Stimulated activated CD8-positive, alpha-beta memory T cell treated with anti-CD3 and anti-CD28 coated beads, Interleukin-15, amount 100 ng/mL, for 4 hours (primary cell): ENCODE measurements at regions not wholly inside any gene's neighbourhood (a gene's known extent, or its start where the extent isn't known, plus 50 kb on each side); places are given as distances from the start of the nearest gene placed in this dataset.
"Not testable (repeated sequence)": the region's sequence is repeated elsewhere in the genome, so short reads cannot be mapped to it uniquely, and the experiment has no call there.

Source experiments
- DNase-seq, 2 donors: peaks; one replicate each; pipeline ENCODE4 v3.0.0-alpha.2; 2020; ENCODE audit warnings: low read depth in 2 of 2

DNA sequence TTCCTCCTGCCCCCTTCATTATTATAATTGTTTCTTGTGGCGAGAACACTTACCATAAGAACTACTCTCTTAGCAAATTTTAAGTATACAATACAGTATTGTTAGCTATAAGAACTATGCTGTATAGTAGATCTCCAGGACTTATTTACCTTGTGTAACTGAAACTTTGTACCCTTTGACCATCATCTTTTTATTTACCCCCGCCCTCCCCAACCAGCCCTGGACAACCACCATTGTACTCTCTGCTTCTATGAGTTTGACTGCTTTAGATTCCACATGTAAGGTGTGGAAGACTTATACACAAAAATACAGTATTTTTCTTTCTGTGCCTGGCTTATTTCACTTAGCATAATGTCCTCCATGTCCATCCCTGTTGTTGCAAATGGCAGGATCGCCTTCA lies 161.1 kb downstream of the PHF8 start:
- no peak for DNase-seq

DNA sequence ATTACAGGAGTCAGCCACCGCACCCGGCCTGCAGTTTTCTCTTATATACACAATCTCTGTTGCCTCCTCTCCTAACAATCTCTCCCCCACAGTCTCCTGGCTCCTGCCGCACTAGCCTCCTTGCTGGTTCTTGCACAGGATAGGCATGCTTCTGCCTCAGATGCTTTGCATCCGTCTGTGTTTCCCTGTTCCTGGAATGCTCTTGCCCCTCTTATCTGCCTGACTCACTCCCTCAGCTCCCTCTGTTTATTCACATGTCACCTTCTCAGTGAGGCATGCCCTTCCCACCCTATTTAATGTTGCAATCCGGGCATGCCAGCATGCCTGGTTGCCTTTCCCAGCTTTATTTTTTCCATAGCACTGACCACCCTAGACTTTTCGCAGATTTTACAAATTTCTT lies 161.9 kb downstream of the PHF8 start:
- no peak for DNase-seq

DNA sequence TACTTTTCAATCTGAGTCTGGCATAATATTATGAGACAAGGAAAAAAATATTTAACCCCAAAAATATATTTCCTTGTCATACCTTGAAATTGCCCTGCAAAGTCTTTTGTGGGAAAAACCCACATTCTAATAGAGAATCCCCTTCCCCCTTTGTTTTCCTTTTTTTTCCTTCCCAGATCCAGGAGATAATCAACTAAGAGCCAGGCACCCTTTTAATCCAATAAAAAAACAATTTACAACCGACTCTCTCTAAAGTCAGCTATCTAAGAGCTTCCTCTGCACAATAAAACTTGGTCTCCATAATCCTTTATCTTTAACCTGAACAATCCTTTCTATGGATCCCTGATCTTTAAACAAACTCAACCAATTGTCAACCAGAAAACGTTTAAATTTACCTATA lies 163.5 kb downstream of the PHF8 start:
- not testable (repeated sequence) for DNase-seq

GRCh38 chrX:53859890-53860289 lies 173.4 kb upstream of the HUWE1 start:
- no peak for DNase-seq

DNA sequence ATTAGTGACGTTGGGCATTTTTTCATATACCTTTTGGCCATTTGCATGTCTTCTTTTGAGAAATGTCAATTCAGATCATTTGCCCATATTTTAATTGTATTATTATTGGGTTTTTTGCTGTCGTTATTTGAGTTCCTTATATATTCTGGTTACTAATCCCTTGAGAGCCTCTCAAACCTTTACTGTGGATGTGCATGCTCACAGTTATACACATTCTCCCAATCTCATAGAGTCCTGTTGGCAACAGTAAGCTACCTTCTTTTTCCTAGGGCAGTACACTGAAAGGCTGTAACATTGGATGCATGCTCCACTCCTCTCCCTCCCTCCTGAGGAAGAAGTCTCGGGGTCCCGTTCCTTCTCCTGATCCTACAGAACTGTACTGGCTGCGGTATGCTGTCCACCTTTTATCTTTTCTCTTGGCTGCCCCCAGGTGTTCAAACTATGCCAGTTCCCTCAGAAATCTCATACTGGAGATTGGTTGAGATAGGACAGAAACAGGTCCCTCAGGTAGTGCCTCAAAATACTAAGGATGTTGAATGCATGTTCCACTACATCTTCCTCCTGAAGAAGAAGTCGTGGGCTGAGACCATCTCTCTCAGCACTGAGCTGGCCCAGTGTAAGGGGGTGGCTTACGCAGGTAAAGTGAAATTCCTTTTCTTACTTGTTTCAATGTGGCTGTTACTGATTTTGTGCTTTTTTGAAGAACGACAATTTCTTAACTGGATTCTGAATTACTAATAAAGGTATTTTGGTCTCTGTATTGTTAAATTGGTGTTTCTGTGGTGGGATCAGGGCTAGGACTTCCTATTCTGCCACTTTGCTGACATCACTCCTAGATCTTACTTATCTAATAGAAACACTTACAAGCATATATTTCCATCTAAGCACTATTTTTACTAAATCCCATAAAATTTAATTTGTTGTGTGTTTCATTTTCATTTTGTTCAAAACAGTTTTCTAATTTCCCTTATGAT lies 145.4 kb upstream of the HUWE1 start:
- DNase-seq, result peak in 1 of 2 donors; percentile 19

- no peak for DNase-seq
Observed at GRCh38 chrX:53824686-53825085, 138.2 kb upstream of the HUWE1 start.

- DNase-seq, result not testable (repeated sequence)
Observed at GRCh38 chrX:53818115-53818514, 131.6 kb upstream of the HUWE1 start.

DNA sequence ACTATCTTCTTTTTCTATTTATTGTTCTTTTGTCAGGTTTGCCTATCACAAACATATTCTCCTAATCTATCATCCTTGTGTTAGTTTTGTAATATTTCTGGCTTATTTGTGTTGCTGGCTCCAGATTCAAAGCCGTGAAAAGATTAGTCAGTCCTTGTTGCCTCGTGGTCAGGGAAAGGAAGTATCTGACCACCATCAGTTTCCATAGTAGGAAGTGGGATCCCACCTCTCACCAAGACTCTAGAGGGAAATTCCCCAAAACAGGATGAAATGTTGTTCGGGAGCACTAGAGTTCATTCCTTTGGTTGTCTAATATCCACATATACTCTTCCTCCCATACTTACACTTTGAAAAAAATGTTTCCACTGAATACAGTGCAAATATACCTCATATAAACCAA lies 131.0 kb upstream of the HUWE1 start:
- no peak for DNase-seq

DNA sequence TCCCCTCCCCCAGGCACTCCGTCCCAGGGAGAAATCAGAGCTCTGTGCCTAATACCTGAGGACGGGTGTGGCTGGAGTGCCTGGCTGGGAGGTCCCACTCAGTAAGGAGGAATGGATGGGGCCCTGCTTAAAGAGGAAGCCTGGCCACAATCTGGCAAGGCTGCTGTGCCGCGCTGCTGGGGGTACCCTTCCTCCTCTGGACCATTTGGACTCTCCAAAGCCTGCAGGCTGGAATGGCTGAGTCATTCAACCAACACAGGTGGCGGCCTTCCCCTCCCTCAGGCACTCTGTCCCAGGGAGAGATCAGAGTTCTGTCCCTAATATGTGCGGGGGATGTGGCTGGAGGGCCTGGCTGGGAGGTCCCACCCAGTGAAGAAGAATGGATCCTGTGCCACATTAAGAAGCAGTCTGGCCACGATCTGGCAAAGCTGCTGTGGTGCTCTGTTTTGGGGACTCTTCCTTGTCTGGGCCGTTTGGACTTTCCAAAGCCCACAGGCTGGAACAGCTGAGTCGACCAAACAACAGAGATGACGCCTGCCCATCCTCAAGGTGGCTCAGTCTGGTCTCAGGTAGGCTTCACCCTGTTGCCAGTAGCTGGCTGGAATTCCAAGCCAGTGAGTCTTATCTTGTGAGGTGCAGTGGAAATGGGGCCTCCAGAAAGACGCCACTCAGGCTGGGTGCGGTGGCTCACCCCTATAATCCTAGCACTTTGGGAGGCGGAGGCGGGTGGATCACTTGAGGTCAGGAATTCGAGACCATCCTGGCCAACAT lies 127.3 kb upstream of the HUWE1 start:
- DNase-seq, result no peak

- DNase-seq, result no peak
Observed at GRCh38 chrX:53798281-53798680, 111.8 kb upstream of the HUWE1 start.

DNA sequence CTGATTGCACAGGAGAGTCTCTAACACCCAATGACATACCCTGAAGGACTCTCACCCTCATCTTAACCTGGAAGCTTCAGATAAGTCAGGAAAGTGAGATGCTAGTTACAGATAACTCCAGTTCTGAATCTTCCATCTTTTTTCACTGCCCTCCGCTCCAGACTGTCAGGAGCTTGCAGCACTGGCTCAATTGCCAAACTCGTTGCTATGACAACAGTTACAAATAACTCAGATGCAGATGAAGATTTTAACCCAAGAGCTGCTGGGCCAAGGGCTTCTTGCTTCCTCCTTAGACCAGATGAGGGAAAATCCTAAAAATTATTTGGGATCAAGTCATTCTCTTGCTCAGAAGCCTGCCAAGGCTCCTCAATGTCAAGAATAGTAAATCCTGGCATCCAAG lies 109.1 kb upstream of the HUWE1 start:
- no peak for DNase-seq

DNA sequence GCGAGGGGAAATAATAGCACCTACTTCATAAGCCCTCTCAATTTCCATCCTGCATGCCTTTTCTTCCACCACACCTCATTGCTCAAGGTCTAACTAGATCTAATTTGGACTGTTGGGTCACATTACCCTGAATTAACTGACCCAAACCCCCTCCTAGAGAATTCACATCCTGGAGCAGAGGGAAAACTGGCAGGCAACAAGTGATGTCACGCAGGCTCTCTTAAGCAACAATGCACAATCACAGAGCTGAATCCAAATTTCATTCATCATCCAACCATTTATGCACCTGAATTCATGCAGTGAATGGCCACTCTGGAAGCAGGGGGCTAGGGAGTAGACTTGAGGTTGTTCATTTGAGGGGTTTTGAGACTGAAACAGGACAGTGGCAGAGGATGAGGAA lies 107.7 kb upstream of the HUWE1 start:
- no peak for DNase-seq

- no peak for DNase-seq
Observed at GRCh38 chrX:53768865-53769264, 82.3 kb upstream of the HUWE1 start.

DNA sequence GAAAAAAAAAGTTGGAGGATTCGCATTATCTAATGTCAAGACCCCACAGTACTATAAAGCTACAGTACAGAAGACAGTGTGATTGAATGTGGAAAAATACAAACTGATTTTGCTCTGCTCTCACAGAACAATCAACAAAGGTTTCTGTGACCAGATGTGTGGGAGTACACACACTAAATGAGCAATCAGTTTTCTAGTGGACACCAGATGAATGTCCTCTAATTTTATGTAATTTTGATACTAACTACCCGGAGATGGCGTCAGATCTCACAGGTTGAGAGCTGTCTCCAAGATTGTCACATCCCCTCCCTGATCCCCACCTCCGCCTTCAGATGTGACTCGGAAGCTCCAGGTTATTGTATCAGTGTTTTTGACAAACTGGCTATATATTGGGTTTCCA lies 81.9 kb upstream of the HUWE1 start:
- DNase-seq, result no peak

DNA sequence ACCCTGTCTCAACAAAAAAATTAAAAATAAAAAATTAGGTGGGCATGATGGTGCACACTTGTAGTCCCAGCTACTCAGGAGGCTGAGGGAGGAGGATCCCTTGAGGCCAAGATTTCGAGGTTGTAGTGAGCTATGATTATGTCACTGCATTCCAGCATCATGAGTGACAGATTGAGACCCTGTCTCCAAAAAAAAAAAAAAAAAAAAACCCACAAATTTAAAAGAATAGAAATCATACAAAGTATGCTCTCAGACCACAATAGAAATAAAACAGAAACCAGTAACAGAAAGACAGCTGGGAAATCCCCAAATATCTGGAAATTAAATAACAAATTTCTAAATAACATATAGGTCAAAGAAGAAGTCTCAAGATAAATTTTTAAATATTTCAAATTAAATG lies 81.0 kb upstream of the HUWE1 start:
- DNase-seq, result no peak

GRCh38 chrX:53757181-53757580 lies 70.7 kb upstream of the HUWE1 start:
- DNase-seq, result not testable (repeated sequence)

DNA sequence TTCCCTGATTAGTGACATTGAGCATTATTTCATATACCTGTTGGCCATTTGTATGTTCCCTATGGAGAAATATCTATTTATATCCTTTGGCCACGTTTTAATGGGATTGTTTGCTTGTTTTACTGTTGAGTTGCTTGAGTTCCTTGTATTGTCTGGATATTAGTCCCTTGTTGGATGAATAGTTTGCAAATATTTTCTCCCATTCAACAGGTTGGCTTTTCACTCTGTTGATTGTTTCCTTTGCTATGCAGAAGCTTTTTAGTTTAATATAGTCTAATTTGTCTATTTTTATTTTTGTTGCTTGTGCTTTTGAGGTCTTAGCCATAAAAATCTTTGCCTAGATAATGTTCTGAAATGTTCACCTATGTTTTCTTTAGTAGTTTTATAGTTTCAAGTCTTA lies 60.2 kb upstream of the HUWE1 start:
- no peak for DNase-seq

- DNase-seq, result no peak
Observed at GRCh38 chrX:53743244-53743643, 56.7 kb upstream of the HUWE1 start.

GRCh38 chrX:53738370-53738906 lies 51.9 kb upstream of the HUWE1 start:
- DNase-seq, result no peak
